ENCODE measurements at regions not wholly inside any gene's neighbourhood (a gene's known extent, or its start where the extent isn't known, plus 50 kb on each side); places are given as distances from the start of the nearest gene placed in this dataset.

DNA sequence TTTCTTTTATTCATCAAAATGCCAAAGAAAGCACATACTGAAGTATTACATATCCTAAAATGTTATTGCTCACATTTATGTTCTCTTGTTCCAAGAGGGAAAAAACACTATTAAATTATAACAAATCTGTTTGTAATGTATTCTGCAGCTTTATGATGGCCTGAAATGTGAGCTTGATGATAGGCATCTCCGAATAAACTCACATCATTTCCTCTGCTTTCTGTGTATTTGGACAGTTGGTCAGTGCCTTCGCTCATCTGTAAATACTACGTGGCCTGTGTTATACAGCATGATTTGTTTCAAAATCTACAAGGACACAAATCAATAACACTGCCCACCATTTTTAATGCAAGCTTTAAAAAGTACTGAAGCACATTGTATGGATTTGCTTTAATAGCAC, 672.8 kb upstream of the SYT4 start:
- Histone ChIP-seq H3K27me3 (replicated peaks; ENCODE audit: insufficient read depth, low read depth, low read length, poor library complexity) (no peaks in the 10 kb centered on the region), H3K36me3 (ENCODE audit: insufficient read depth, low read length, poor library complexity, severe bottlenecking) (no peaks in the 10 kb centered on the region), H3K9me3 (ENCODE audit: low read depth, low read length, poor library complexity, severe bottlenecking) (no peaks in the 10 kb centered on the region), H3K4me3 (ENCODE audit: low read depth, low read length, poor library complexity, severe bottlenecking) (no peak overlapping the region), H3K27ac (ENCODE audit: low read depth, low read length, poor library complexity, severe bottlenecking) (no peak overlapping the region), H3K4me1 (ENCODE audit: insufficient read depth, low read length, poor library complexity, severe bottlenecking) (no peaks in the 10 kb centered on the region)
- DNase-seq (ENCODE audit: low spot score), result no peak
- intact Hi-C loops (cut with micrococcal nuclease; ENCODE audit: unreplicated experiment), result no loop called here
- POLR2A ChIA-PET (ENCODE audit: low non-redundant PET), result no interaction called here
- TF ChIP-seq, protein P1, sequence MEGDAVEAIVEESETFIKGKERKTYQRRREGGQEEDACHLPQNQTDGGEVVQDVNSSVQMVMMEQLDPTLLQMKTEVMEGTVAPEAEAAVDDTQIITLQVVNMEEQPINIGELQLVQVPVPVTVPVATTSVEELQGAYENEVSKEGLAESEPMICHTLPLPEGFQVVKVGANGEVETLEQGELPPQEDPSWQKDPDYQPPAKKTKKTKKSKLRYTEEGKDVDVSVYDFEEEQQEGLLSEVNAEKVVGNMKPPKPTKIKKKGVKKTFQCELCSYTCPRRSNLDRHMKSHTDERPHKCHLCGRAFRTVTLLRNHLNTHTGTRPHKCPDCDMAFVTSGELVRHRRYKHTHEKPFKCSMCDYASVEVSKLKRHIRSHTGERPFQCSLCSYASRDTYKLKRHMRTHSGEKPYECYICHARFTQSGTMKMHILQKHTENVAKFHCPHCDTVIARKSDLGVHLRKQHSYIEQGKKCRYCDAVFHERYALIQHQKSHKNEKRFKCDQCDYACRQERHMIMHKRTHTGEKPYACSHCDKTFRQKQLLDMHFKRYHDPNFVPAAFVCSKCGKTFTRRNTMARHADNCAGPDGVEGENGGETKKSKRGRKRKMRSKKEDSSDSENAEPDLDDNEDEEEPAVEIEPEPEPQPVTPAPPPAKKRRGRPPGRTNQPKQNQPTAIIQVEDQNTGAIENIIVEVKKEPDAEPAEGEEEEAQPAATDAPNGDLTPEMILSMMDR (conservative IDR thresholded peaks at IDR 0.05; ENCODE audit: low read depth, low read length), result no peak
- TF ChIP-seq EZH2 (IDR thresholded peaks at IDR 0.05; ENCODE audit: borderline replicate concordance, low read depth, low read length, poor library complexity, severe bottlenecking), result no peak
- BruUV-seq (replicated peaks), result no TSS peak
- CTCF ChIA-PET, result no interaction called here

DNA sequence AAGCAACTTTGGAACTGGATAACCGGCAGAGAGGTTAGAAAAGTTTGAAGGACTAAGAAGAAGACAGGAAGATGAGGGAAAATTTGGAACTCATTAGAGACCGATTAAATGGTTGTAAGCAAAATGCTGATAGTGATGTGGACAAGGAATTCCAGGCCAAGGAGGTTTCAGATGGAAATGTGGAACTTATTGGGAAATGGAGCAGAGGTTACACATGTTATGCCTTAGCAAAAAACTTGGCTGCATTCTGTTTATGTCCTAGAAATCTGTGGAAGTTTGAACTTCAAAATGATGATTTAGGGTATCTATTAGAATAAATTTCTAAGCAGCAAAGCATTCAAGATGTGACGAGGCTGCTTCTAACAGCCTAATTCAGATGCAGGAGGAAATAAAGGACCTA, 675.1 kb upstream of the SYT4 start:
- Histone ChIP-seq H3K9me3 (ENCODE audit: low read depth, low read length, poor library complexity, severe bottlenecking) (no peaks in the 10 kb centered on the region), H3K4me1 (ENCODE audit: insufficient read depth, low read length, poor library complexity, severe bottlenecking) (no peaks in the 10 kb centered on the region), H3K27me3 (replicated peaks; ENCODE audit: insufficient read depth, low read depth, low read length, poor library complexity) (no peaks in the 10 kb centered on the region), H3K4me3 (ENCODE audit: low read depth, low read length, poor library complexity, severe bottlenecking) (no peak overlapping the region), H3K36me3 (ENCODE audit: insufficient read depth, low read length, poor library complexity, severe bottlenecking) (no peaks in the 10 kb centered on the region), H3K27ac (ENCODE audit: low read depth, low read length, poor library complexity, severe bottlenecking) (no peak overlapping the region)
- TF ChIP-seq EZH2 (IDR thresholded peaks at IDR 0.05; ENCODE audit: borderline replicate concordance, low read depth, low read length, poor library complexity, severe bottlenecking), result no peak
- TF ChIP-seq, protein P1 (conservative IDR thresholded peaks at IDR 0.05; ENCODE audit: low read depth, low read length), result no peak
- CTCF ChIA-PET, result no interaction called here
- POLR2A ChIA-PET (ENCODE audit: low non-redundant PET), result no interaction called here
- DNase-seq (ENCODE audit: low spot score), result no peak
- no TSS peak for BruUV-seq (replicated peaks)
- intact Hi-C loops (cut with micrococcal nuclease; ENCODE audit: unreplicated experiment), result no loop called here

DNA sequence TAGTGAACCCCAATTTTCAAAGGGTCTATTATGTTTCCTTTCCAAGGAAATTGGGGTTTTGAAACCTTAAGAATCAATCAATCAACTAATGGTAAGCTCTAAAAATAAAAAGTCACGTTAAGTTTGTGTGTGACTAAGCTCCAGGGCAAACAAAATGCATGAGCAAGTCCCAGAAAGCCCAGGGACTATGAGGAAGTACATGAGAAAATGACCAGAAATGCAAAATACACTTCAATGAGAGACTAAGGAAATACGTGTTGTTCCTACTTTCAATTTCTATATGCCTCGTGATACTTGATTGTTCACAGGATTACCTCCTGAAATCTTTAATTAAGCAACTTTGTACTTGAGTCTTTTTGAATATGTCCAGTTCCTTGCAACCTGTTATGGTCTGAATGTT, 684.4 kb upstream of the SYT4 start:
- POLR2A ChIA-PET (ENCODE audit: low non-redundant PET), result no interaction called here

More for the DNA sequence above, 684.4 kb upstream of the SYT4 start:
- Histone ChIP-seq H3K27me3 (replicated peaks; ENCODE audit: insufficient read depth, low read depth, low read length, poor library complexity) (no peaks in the 10 kb centered on the region), H3K4me3 (ENCODE audit: low read depth, low read length, poor library complexity, severe bottlenecking) (no peak overlapping the region), H3K36me3 (ENCODE audit: insufficient read depth, low read length, poor library complexity, severe bottlenecking) (no peaks in the 10 kb centered on the region), H3K4me1 (ENCODE audit: insufficient read depth, low read length, poor library complexity, severe bottlenecking) (no peaks in the 10 kb centered on the region), H3K9me3 (ENCODE audit: low read depth, low read length, poor library complexity, severe bottlenecking) (no peaks in the 10 kb centered on the region), H3K27ac (ENCODE audit: low read depth, low read length, poor library complexity, severe bottlenecking) (no peak overlapping the region)
- BruUV-seq (replicated peaks), result no TSS peak
- TF ChIP-seq, protein P1 (conservative IDR thresholded peaks at IDR 0.05; ENCODE audit: low read depth, low read length), result no peak
- TF ChIP-seq EZH2 (IDR thresholded peaks at IDR 0.05; ENCODE audit: borderline replicate concordance, low read depth, low read length, poor library complexity, severe bottlenecking), result no peak
- CTCF ChIA-PET, result no interaction called here
- intact Hi-C loops (cut with micrococcal nuclease; ENCODE audit: unreplicated experiment), result loop anchor here (10.0 kb wide), 1 partner anchor 337 kb away; no protein-coding TSS in a partner anchor
- DNase-seq (ENCODE audit: low spot score), result no peak

Data from A673 (cell line).